SHP77 treated with DMSO at 0.1 percent for 48 hours (cell line): ENCODE measurements at regions not wholly inside any gene's neighbourhood (a gene's known extent, or its start where the extent isn't known, plus 50 kb on each side); places are given as distances from the start of the nearest gene placed in this dataset.
"Not testable (repeated sequence)": the region's sequence is repeated elsewhere in the genome, so short reads cannot be mapped to it uniquely, and the experiment has no call there.

Experiments used
- DNase-seq: peaks from one replicate; lab custom pipeline; 2025; lab: John Stamatoyannopoulos, UW

- no peak for DNase-seq
Measured at GRCh38 chr11:41713030-41713429, 253.6 kb upstream of the LRRC4C start.

- no peak for DNase-seq
Measured at GRCh38 chr11:41714101-41714500, 254.6 kb upstream of the LRRC4C start.

GRCh38 chr11:41716862-41717261 is 257.4 kb upstream of the LRRC4C start:
- DNase-seq: no peak

- no peak for DNase-seq
Measured at GRCh38 chr11:41720761-41721160, 261.3 kb upstream of the LRRC4C start.

GRCh38 chr11:41728161-41728560 is 268.7 kb upstream of the LRRC4C start:
- not testable (repeated sequence) for DNase-seq

GRCh38 chr11:41775296-41775695 is 315.8 kb upstream of the LRRC4C start:
- no peak for DNase-seq

- no peak for DNase-seq
Measured at GRCh38 chr11:41779401-41779960, 320.0 kb upstream of the LRRC4C start.

- DNase-seq: no peak
Measured at GRCh38 chr11:41781441-41781840, 322.0 kb upstream of the LRRC4C start.

- DNase-seq: no peak
Measured at GRCh38 chr11:41784513-41785335, 325.3 kb upstream of the LRRC4C start.

- DNase-seq: no peak
Measured at GRCh38 chr11:41786087-41786486, 326.6 kb upstream of the LRRC4C start.

- DNase-seq: no peak
Measured at GRCh38 chr11:41788177-41788576, 328.7 kb upstream of the LRRC4C start.

- no peak for DNase-seq
Measured at GRCh38 chr11:41789376-41789775, 329.9 kb upstream of the LRRC4C start.

GRCh38 chr11:41795004-41795403 is 335.6 kb upstream of the LRRC4C start:
- DNase-seq: no peak

- no peak for DNase-seq
Measured at GRCh38 chr11:41799754-41800153, 340.3 kb upstream of the LRRC4C start.

GRCh38 chr11:41803895-41804294 is 344.4 kb upstream of the LRRC4C start:
- no peak for DNase-seq

- DNase-seq: no peak
Measured at GRCh38 chr11:41816396-41816795, 356.9 kb upstream of the LRRC4C start.

GRCh38 chr11:41824287-41824686 is 364.8 kb upstream of the LRRC4C start:
- DNase-seq: not testable (repeated sequence)

GRCh38 chr11:41826085-41826484 is 366.6 kb upstream of the LRRC4C start:
- no peak for DNase-seq

GRCh38 chr11:41836431-41836830 is 377.0 kb upstream of the LRRC4C start:
- no peak for DNase-seq

GRCh38 chr11:41842673-41843072 is 383.2 kb upstream of the LRRC4C start:
- no peak for DNase-seq

GRCh38 chr11:41845066-41845465 is 385.6 kb upstream of the LRRC4C start:
- no peak for DNase-seq

GRCh38 chr11:41848349-41848748 is 388.9 kb upstream of the LRRC4C start:
- no peak for DNase-seq

- no peak for DNase-seq
Measured at GRCh38 chr11:41849250-41849649, 389.8 kb upstream of the LRRC4C start.

- DNase-seq: no peak
Measured at GRCh38 chr11:41851743-41852142, 392.3 kb upstream of the LRRC4C start.
